HepG2 (cell line): ENCODE measurements at regions not wholly inside any gene's neighbourhood (a gene's known extent, or its start where the extent isn't known, plus 50 kb on each side); places are given as distances from the start of the nearest gene placed in this dataset.

Experiments used
- ERF ChIP-seq: IDR thresholded peaks from 2 replicates; pipeline ENCODE4 v1.6.1; 2018; ENCODE audit warnings: missing biosample characterization, missing genetic modification reagents
- EZH2 ChIP-seq: conservative IDR thresholded peaks from 2 replicates; pipeline ENCODE4 v1.6.1; 2012; ENCODE audit warnings: mild to moderate bottlenecking, low read depth, low read length, moderate library complexity
- NFE2 ChIP-seq: sonication (generic); formaldehyde crosslinking; IDR thresholded peaks from 2 replicates; pipeline ENCODE4 v1.4.0; 2020; ENCODE audit warnings: missing genetic modification reagents
- NFRKB ChIP-seq: fragments of 450-650 bp; IDR thresholded peaks from 2 replicates; pipeline ENCODE4 v1.6.1; 2017
- POLR2AphosphoS2 ChIP-seq: IDR thresholded peaks from 2 replicates; pipeline ENCODE4 v1.6.1; 2011; ENCODE audit warnings: low read depth, low read length, improper control_type of control experiment
- RAD21 ChIP-seq: fragments of 450-650 bp; formaldehyde crosslinking; IDR thresholded peaks from 2 replicates; pipeline ENCODE4 v1.5.0; 2020; ENCODE audit warnings: mild to moderate bottlenecking
- TAF1 ChIP-seq: sonication (generic); formaldehyde crosslinking; IDR thresholded peaks from 2 replicates; pipeline ENCODE4 v1.4.0; 2020; ENCODE audit warnings: missing genetic modification reagents
- TBL1XR1 ChIP-seq: fragments of 150-350 bp; IDR thresholded peaks from 2 replicates; pipeline ENCODE4 v1.6.1; 2014; ENCODE audit warnings: borderline replicate concordance, low read length; ENCODE audit not compliant: partially characterized antibody
- ZNF329 ChIP-seq: sonication (generic); formaldehyde crosslinking; IDR thresholded peaks from 2 replicates; pipeline ENCODE4 v1.9.0; 2021; ENCODE audit warnings: low read depth, mild to moderate bottlenecking, missing genetic modification reagents
- ZNF501 ChIP-seq: sonication (generic); formaldehyde crosslinking; IDR thresholded peaks from 2 replicates; pipeline ENCODE4 v1.5.1; 2020; ENCODE audit warnings: mild to moderate bottlenecking, moderate library complexity, missing genetic modification reagents
- TF ChIP-seq, protein P1 (sequence below): sonication (generic); formaldehyde crosslinking; IDR thresholded peaks from 2 replicates; pipeline ENCODE4 v1.4.0; 2020; ENCODE audit warnings: missing genetic modification reagents, borderline replicate concordance
- TF ChIP-seq, protein P2 (sequence below): fragments of 450-650 bp; IDR thresholded peaks from 2 replicates; pipeline ENCODE4 v1.6.1; 2016
- TF ChIP-seq, protein P3 (sequence below): sonication (generic); formaldehyde crosslinking; IDR thresholded peaks from 2 replicates; pipeline ENCODE4 v1.8.0; 2022; ENCODE audit warnings: mild to moderate bottlenecking, missing genetic modification reagents, moderate library complexity
- TF ChIP-seq, protein P4 (sequence below): sonication (generic); formaldehyde crosslinking; IDR thresholded peaks from 2 replicates; pipeline ENCODE4 v1.5.0; 2020; ENCODE audit warnings: mild to moderate bottlenecking, missing genetic modification reagents, moderate library complexity

DNA sequence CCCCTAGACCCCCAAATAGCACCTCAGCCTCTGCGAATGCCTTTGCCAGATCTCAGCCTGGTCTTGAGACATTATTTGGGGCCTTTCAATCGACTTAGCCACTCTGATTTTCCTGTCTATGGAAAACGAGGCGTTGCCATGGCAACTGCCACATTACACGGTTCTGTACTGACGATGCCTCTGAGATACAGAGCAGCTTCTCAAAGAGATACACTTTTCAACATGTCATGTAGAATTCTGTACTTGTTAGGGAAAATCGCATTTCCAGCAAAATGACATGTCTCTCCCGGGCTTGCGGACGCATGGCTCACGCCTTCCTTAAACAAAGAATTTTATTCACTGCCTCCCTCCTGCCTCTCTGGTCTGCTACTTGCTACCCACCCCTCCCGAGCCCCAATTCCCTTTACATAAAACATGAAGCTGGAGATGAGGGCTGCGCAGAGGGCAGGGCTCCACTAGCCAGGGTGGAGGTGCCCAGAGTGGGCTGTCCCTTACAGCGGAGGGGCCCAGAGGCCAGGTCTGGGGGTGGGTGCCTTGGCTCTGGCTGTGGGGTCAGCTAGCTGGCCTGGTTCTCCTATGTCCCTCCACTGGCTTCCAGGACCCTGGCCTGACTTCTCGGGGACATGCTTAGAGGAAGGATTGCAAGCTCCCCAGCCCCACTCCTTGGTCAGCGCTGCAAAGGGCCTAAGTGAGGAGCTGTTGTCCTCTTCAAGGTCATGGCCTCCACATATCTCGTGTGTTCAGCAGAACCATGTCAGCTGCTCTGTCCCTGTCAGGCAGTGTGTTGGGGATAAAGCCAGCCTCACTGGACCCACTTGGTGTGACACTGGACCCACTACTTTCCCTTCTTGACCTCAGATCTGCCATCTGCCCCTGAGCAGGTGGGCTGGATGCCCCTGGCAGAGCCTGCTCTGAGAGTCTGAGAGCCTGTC lies 342.5 kb downstream of the RPS24 start:
- no peak for TF ChIP-seq NFRKB
- no peak for TF ChIP-seq TBL1XR1
- TF ChIP-seq NFE2: no peak
- TF ChIP-seq, protein P1, sequence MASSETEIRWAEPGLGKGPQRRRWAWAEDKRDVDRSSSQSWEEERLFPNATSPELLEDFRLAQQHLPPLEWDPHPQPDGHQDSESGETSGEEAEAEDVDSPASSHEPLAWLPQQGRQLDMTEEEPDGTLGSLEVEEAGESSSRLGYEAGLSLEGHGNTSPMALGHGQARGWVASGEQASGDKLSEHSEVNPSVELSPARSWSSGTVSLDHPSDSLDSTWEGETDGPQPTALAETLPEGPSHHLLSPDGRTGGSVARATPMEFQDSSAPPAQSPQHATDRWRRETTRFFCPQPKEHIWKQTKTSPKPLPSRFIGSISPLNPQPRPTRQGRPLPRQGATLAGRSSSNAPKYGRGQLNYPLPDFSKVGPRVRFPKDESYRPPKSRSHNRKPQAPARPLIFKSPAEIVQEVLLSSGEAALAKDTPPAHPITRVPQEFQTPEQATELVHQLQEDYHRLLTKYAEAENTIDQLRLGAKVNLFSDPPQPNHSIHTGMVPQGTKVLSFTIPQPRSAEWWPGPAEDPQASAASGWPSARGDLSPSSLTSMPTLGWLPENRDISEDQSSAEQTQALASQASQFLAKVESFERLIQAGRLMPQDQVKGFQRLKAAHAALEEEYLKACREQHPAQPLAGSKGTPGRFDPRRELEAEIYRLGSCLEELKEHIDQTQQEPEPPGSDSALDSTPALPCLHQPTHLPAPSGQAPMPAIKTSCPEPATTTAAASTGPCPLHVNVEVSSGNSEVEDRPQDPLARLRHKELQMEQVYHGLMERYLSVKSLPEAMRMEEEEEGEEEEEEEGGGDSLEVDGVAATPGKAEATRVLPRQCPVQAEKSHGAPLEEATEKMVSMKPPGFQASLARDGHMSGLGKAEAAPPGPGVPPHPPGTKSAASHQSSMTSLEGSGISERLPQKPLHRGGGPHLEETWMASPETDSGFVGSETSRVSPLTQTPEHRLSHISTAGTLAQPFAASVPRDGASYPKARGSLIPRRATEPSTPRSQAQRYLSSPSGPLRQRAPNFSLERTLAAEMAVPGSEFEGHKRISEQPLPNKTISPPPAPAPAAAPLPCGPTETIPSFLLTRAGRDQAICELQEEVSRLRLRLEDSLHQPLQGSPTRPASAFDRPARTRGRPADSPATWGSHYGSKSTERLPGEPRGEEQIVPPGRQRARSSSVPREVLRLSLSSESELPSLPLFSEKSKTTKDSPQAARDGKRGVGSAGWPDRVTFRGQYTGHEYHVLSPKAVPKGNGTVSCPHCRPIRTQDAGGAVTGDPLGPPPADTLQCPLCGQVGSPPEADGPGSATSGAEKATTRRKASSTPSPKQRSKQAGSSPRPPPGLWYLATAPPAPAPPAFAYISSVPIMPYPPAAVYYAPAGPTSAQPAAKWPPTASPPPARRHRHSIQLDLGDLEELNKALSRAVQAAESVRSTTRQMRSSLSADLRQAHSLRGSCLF (CRISPR knock-in tag): no peak
- TF ChIP-seq, protein P2, sequence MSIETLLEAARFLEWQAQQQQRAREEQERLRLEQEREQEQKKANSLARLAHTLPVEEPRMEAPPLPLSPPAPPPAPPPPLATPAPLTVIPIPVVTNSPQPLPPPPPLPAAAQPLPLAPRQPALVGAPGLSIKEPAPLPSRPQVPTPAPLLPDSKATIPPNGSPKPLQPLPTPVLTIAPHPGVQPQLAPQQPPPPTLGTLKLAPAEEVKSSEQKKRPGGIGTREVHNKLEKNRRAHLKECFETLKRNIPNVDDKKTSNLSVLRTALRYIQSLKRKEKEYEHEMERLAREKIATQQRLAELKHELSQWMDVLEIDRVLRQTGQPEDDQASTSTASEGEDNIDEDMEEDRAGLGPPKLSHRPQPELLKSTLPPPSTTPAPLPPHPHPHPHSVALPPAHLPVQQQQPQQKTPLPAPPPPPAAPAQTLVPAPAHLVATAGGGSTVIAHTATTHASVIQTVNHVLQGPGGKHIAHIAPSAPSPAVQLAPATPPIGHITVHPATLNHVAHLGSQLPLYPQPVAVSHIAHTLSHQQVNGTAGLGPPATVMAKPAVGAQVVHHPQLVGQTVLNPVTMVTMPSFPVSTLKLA: no peak
- TF ChIP-seq POLR2AphosphoS2: no peak
- TF ChIP-seq, protein P3, sequence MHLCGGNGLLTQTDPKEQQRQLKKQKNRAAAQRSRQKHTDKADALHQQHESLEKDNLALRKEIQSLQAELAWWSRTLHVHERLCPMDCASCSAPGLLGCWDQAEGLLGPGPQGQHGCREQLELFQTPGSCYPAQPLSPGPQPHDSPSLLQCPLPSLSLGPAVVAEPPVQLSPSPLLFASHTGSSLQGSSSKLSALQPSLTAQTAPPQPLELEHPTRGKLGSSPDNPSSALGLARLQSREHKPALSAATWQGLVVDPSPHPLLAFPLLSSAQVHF (CRISPR knock-in tag): no peak
- TF ChIP-seq ERF: no peak
- TF ChIP-seq ZNF329 (CRISPR knock-in tag): no peak
- no peak for TF ChIP-seq ZNF501
- TF ChIP-seq, protein P4, sequence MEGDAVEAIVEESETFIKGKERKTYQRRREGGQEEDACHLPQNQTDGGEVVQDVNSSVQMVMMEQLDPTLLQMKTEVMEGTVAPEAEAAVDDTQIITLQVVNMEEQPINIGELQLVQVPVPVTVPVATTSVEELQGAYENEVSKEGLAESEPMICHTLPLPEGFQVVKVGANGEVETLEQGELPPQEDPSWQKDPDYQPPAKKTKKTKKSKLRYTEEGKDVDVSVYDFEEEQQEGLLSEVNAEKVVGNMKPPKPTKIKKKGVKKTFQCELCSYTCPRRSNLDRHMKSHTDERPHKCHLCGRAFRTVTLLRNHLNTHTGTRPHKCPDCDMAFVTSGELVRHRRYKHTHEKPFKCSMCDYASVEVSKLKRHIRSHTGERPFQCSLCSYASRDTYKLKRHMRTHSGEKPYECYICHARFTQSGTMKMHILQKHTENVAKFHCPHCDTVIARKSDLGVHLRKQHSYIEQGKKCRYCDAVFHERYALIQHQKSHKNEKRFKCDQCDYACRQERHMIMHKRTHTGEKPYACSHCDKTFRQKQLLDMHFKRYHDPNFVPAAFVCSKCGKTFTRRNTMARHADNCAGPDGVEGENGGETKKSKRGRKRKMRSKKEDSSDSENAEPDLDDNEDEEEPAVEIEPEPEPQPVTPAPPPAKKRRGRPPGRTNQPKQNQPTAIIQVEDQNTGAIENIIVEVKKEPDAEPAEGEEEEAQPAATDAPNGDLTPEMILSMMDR: no peak
- no peak for TF ChIP-seq RAD21 (CRISPR knock-in tag)
- no peak for TF ChIP-seq TAF1 (CRISPR knock-in tag)
- TF ChIP-seq EZH2: no peak
